Gastroesophageal sphincter (tissue), 4 donors: ENCODE measurements at regions not wholly inside any gene's neighbourhood (a gene's known extent, or its start where the extent isn't known, plus 50 kb on each side); places are given as distances from the start of the nearest gene placed in this dataset.

ENCODE experiments used
- ATAC-seq: fragments of 150-250 bp; one replicate; pipeline ENCODE4 v1.9.1; 2016; ENCODE audit warnings: mild to moderate bottlenecking, moderate library complexity
- H3K27ac ChIP-seq, 4 donors: fragments of 200-600 bp; sonication (generic) in 3 of 4; 1 replicate in 3 of 4; 2 replicates in 1 of 4; pipeline ENCODE4 v1.5.1; 2016 to 2019
- H3K27me3 ChIP-seq: fragments of 200-600 bp; sonication (generic); one replicate; pipeline ENCODE4 v1.5.1; 2019
- H3K36me3 ChIP-seq, 2 donors: fragments of 200-600 bp; sonication (generic); one replicate each; pipeline ENCODE4 v1.5.1; 2019; ENCODE audit warnings: control low read depth in 1 of 2
- H3K4me1 ChIP-seq, 3 donors: fragments of 200-600 bp; sonication (generic); 1 replicate in 2 of 3; 2 replicates in 1 of 3; pipeline ENCODE4 v1.5.1; 2016 to 2019; ENCODE audit warnings: control low read depth in 2 of 3
- H3K4me3 ChIP-seq, 2 donors: fragments of 200-600 bp; sonication (generic); one replicate each; pipeline ENCODE4 v1.5.1; 2019; ENCODE audit warnings: mild to moderate bottlenecking in 1 of 2, moderate library complexity in 1 of 2
- H3K9me3 ChIP-seq, 3 donors: fragments of 200-600 bp; sonication (generic); one replicate each; pipeline ENCODE4 v1.5.1; 2017 to 2019; ENCODE audit warnings: control low read depth in 2 of 3
- CTCF ChIP-seq, 4 experiments: fragments of 200-600 bp in 2 of 4; fragments of 450-650 bp in 2 of 4; sonication (generic) in 1 of 4; IDR thresholded peaks; one replicate each; pipeline ENCODE4 v1.5.1; 2017 to 2019; ENCODE audit warnings: antibody characterized with exemption in 4 of 4, mild to moderate bottlenecking in 2 of 4, moderate library complexity in 2 of 4
- EP300 ChIP-seq: sonication (generic); formaldehyde crosslinking; IDR thresholded peaks from one replicate; pipeline ENCODE4 v1.6.1; 2017; ENCODE audit warnings: antibody characterized with exemption, mild to moderate bottlenecking
- POLR2A ChIP-seq, 2 donors: fragments of 450-650 bp; IDR thresholded peaks; one replicate each; pipeline ENCODE4 v1.6.1; 2017; ENCODE audit warnings: antibody characterized with exemption in 2 of 2, mild to moderate bottlenecking in 2 of 2, moderate library complexity in 1 of 2
- POLR2AphosphoS5 ChIP-seq: sonication (generic); formaldehyde crosslinking; IDR thresholded peaks from one replicate; pipeline ENCODE4 v1.6.1; 2017; ENCODE audit warnings: antibody characterized with exemption
- WGBS, 2 donors: methylation state at CpG; one replicate each; pipeline ENCODE4 v1.1.5; 2018; ENCODE audit warnings: low coverage in 1 of 2; 5-methylcytosine and 5-hydroxymethylcytosine counted together

GRCh38 chr11:25339281-25339680, 842.4 kb downstream of the LUZP2 start:
- no peaks in the 10 kb centered on the region for H3K36me3 ChIP-seq
- ATAC-seq, result no peak
- H3K9me3 ChIP-seq, result no peaks in the 10 kb centered on the region
- H3K27ac ChIP-seq, result no peak overlapping the region
- no peaks in the 10 kb centered on the region for H3K4me1 ChIP-seq
- no peak overlapping the region for H3K4me3 ChIP-seq
- no peaks in the 10 kb centered on the region for H3K27me3 ChIP-seq
- WGBS, 2 donors, result 48 to 51% methylated on average over 4 of the region's 4 CpGs
- TF ChIP-seq EP300 (no peak), CTCF (IDR thresholded peaks at IDR 0.05) (no peak), POLR2A (IDR thresholded peaks at IDR 0.05) (no peak), POLR2AphosphoS5 (no peak)

- 88% methylated on average over 1 of the region's 1 CpG; no CpG with 5 or more reads in 1 of the 2 donors for WGBS, 2 donors
- Histone ChIP-seq H3K4me3 (no peak overlapping the region), H3K27me3 (no peaks in the 10 kb centered on the region), H3K27ac (no peak overlapping the region), H3K4me1 (no peaks in the 10 kb centered on the region), H3K36me3 (no peaks in the 10 kb centered on the region), H3K9me3 (no peaks in the 10 kb centered on the region)
- TF ChIP-seq CTCF (IDR thresholded peaks at IDR 0.05), result no peak
- no peak for TF ChIP-seq EP300
- no peak for TF ChIP-seq POLR2AphosphoS5
- no peak for TF ChIP-seq POLR2A (IDR thresholded peaks at IDR 0.05)
- ATAC-seq, result no peak
Measured at GRCh38 chr11:25349537-25349936, 852.7 kb downstream of the LUZP2 start.

GRCh38 chr11:25350899-25351803, 854.3 kb downstream of the LUZP2 start:
- H3K36me3 ChIP-seq, result no peaks in the 10 kb centered on the region
- 86 to 100% methylated on average over 1 to 2 of the region's 9 CpGs for WGBS, 2 donors
- H3K27me3 ChIP-seq, result no peaks in the 10 kb centered on the region
- ATAC-seq, result no peak
- H3K4me3 ChIP-seq, result no peak overlapping the region
- no peaks in the 10 kb centered on the region for H3K9me3 ChIP-seq
- no peak overlapping the region for H3K27ac ChIP-seq
- no peaks in the 10 kb centered on the region for H3K4me1 ChIP-seq
- TF ChIP-seq POLR2A (IDR thresholded peaks at IDR 0.05) (no peak), EP300 (no peak), POLR2AphosphoS5 (no peak), CTCF (IDR thresholded peaks at IDR 0.05) (no peak)

GRCh38 chr11:25357133-25357532, 860.3 kb downstream of the LUZP2 start:
- no peaks in the 10 kb centered on the region for H3K4me1 ChIP-seq
- H3K27me3 ChIP-seq, result no peaks in the 10 kb centered on the region
- no peak overlapping the region for H3K4me3 ChIP-seq
- H3K36me3 ChIP-seq, result no peaks in the 10 kb centered on the region
- ATAC-seq, result no peak
- no peak overlapping the region for H3K27ac ChIP-seq
- TF ChIP-seq CTCF (IDR thresholded peaks at IDR 0.05) (no peak), POLR2AphosphoS5 (no peak), EP300 (no peak), POLR2A (IDR thresholded peaks at IDR 0.05) (no peak)
- no peaks in the 10 kb centered on the region for H3K9me3 ChIP-seq
- WGBS, 2 donors, result 26 to 66% methylated on average over 2 of the region's 2 CpGs

GRCh38 chr11:25377466-25377865, 880.6 kb downstream of the LUZP2 start:
- no peak for ATAC-seq
- Histone ChIP-seq H3K9me3 (peaks cover 0 to 9% (median 0%) of the 10 kb centered on the region in 3 donors), H3K36me3 (no peaks in the 10 kb centered on the region), H3K4me3 (no peak overlapping the region), H3K27me3 (no peaks in the 10 kb centered on the region), H3K4me1 (no peaks in the 10 kb centered on the region), H3K27ac (no peak overlapping the region)
- WGBS, 2 donors, result 93 to 100% methylated on average over 2 of the region's 2 CpGs
- TF ChIP-seq EP300, result no peak
- no peak for TF ChIP-seq POLR2A (IDR thresholded peaks at IDR 0.05)
- no peak for TF ChIP-seq CTCF (IDR thresholded peaks at IDR 0.05)
- TF ChIP-seq POLR2AphosphoS5, result no peak
